ENCODE measurements at regions not wholly inside any gene's neighbourhood (a gene's known extent, or its start where the extent isn't known, plus 50 kb on each side); places are given as distances from the start of the nearest gene placed in this dataset.

- ChIA-PET CTCF (interaction anchor here (0.9 to 1.0 kb wide), 2 partner anchors 11 to 22 kb away, joined by 4 read pairs; no protein-coding TSS in a partner anchor), POLR2A (interaction anchor here (1.0 kb wide), 1 partner anchor 87 kb away, joined by 3 read pairs; the partner anchor contains the start of gene KLF6)
- Histone ChIP-seq H3K27ac (ENCODE audit: low read length in 2 of 2) (peak overlapping the region; percentile 89 to 99), H2AFZ (ENCODE audit: insufficient read depth, low read depth, low read length, poor library complexity, severe bottlenecking) (no peak overlapping the region), H3K9ac (ENCODE audit: low read length) (peak overlapping the region; percentile 56), H3K4me3 (ENCODE audit: control extremely low read depth in 1 of 5, extremely low read depth in 1 of 5, insufficient read depth in 1 of 5, low read depth in 2 of 5, low read length in 4 of 5) (peak overlapping the region in 1 of 5 experiments; percentile 14), H3K36me3 (replicated peaks in 1 of 2; ENCODE audit: control extremely low read depth in 1 of 2, control insufficient read depth in 1 of 2, extremely low read depth in 1 of 2, insufficient read depth in 2 of 2, low read length in 1 of 2) (no peaks in the 10 kb centered on the region), H3K9me3 (ENCODE audit: control extremely low read depth in 1 of 3, control insufficient read depth in 2 of 3, insufficient read depth in 1 of 3, low read length in 2 of 3) (no peaks in the 10 kb centered on the region), H3K27me3 (replicated peaks in 1 of 4; ENCODE audit: control extremely low read depth in 1 of 4, control insufficient read depth in 3 of 4, insufficient read depth in 4 of 4, low read length in 3 of 4) (no peaks in the 10 kb centered on the region), H4K20me1 (ENCODE audit: control insufficient read depth, insufficient read depth, low read length, poor library complexity, severe bottlenecking) (no peaks in the 10 kb centered on the region), H3K79me2 (ENCODE audit: control insufficient read depth, insufficient read depth, low read length) (no peaks in the 10 kb centered on the region), H3K4me1 (ENCODE audit: control insufficient read depth in 2 of 2, insufficient read depth in 2 of 2, low read length in 2 of 2) (peaks cover 48 to 53% of the 10 kb centered on the region in 2 donors), H3K4me2 (replicated peaks; ENCODE audit: low read depth, low read length, poor library complexity, severe bottlenecking) (peak overlapping the region; percentile 71)
- DNase-seq (peak; percentile 52), ATAC-seq (ENCODE audit: low read depth) (no peak)
- Mint-ChIP-seq H3K4me1 (peaks cover 57% of the 10 kb centered on the region), H3K9me3 (ENCODE audit: insufficient read depth) (no peaks in the 10 kb centered on the region), H3K4me3 (no peak overlapping the region), H3K27me3 (no peaks in the 10 kb centered on the region), H3K27ac (peak overlapping the region; percentile 90)
- TF ChIP-seq EZH2 (IDR thresholded peaks at IDR 0.05; ENCODE audit: borderline replicate concordance, insufficient read depth, low read depth, low read length, poor library complexity, severe bottlenecking) (no peak), CTCF (IDR thresholded peaks at IDR 0.05) (no peak)
- 100% methylated on average over 3 of the region's 12 CpGs for WGBS (ENCODE audit: insufficient coverage)
- intact Hi-C loops (cut with micrococcal nuclease), result loop anchor here (1.0 to 10.0 kb wide), 10 partner anchors 21 to 782 kb away; partner anchors contain the start of gene KLF6
Observed at GRCh38 chr10:3872712-3873329, 87.8 kb upstream of the KLF6 start.

- H3K27ac Mint-ChIP-seq, result peak overlapping the region; percentile 73
- TF ChIP-seq CTCF (IDR thresholded peaks at IDR 0.05) (no peak), EZH2 (IDR thresholded peaks at IDR 0.05; ENCODE audit: borderline replicate concordance, insufficient read depth, low read depth, low read length, poor library complexity, severe bottlenecking) (no peak)
- CTCF ChIA-PET, result interaction anchor here (1.0 kb wide), 1 partner anchor 9 kb away, joined by 4 read pairs; no protein-coding TSS in a partner anchor
- no peak overlapping the region for H3K4me3 ChIP-seq (ENCODE audit: control extremely low read depth in 1 of 5, extremely low read depth in 1 of 5, insufficient read depth in 1 of 5, low read depth in 2 of 5, low read length in 4 of 5)
- POLR2A ChIA-PET, result interaction anchor here (0.6 kb wide), 1 partner anchor 86 kb away, joined by 5 read pairs; the partner anchor contains the start of gene KLF6
- intact Hi-C loops (cut with micrococcal nuclease), result loop anchor here (10.0 kb wide), 4 partner anchors 163 to 783 kb away; no protein-coding TSS in a partner anchor
- no peaks in the 10 kb centered on the region for H3K27me3 ChIP-seq (replicated peaks in 1 of 4; ENCODE audit: control extremely low read depth in 1 of 4, control insufficient read depth in 3 of 4, insufficient read depth in 4 of 4, low read length in 3 of 4)
- no peaks in the 10 kb centered on the region for H3K9me3 Mint-ChIP-seq (ENCODE audit: insufficient read depth)
- H3K9ac ChIP-seq (ENCODE audit: low read length), result no peak overlapping the region
- H3K79me2 ChIP-seq (ENCODE audit: control insufficient read depth, insufficient read depth, low read length), result no peaks in the 10 kb centered on the region
- H2AFZ ChIP-seq (ENCODE audit: insufficient read depth, low read depth, low read length, poor library complexity, severe bottlenecking), result no peak overlapping the region
- peaks cover 49% of the 10 kb centered on the region in 2 donors for H3K4me1 ChIP-seq (ENCODE audit: control insufficient read depth in 2 of 2, insufficient read depth in 2 of 2, low read length in 2 of 2)
- no peaks in the 10 kb centered on the region for H3K9me3 ChIP-seq (ENCODE audit: control extremely low read depth in 1 of 3, control insufficient read depth in 2 of 3, insufficient read depth in 1 of 3, low read length in 2 of 3)
- peaks cover 64% of the 10 kb centered on the region for H3K4me1 Mint-ChIP-seq
- H3K27me3 Mint-ChIP-seq, result no peaks in the 10 kb centered on the region
- DNase-seq (no peak), ATAC-seq (ENCODE audit: low read depth) (no peak)
- H3K27ac ChIP-seq (ENCODE audit: low read length in 2 of 2), result peak overlapping the region in 1 of 2 donors; percentile 99
- H3K36me3 ChIP-seq (replicated peaks in 1 of 2; ENCODE audit: control extremely low read depth in 1 of 2, control insufficient read depth in 1 of 2, extremely low read depth in 1 of 2, insufficient read depth in 2 of 2, low read length in 1 of 2), result no peaks in the 10 kb centered on the region
- no peaks in the 10 kb centered on the region for H4K20me1 ChIP-seq (ENCODE audit: control insufficient read depth, insufficient read depth, low read length, poor library complexity, severe bottlenecking)
- 95% methylated on average over 5 of the region's 6 CpGs for WGBS (ENCODE audit: insufficient coverage)
- no peak overlapping the region for H3K4me2 ChIP-seq (replicated peaks; ENCODE audit: low read depth, low read length, poor library complexity, severe bottlenecking)
- no peak overlapping the region for H3K4me3 Mint-ChIP-seq
Observed at GRCh38 chr10:3871424-3871996, 86.5 kb upstream of the KLF6 start.

All from B cell (primary cell).